NB4 (cell line): ENCODE measurements at regions not wholly inside any gene's neighbourhood (a gene's known extent, or its start where the extent isn't known, plus 50 kb on each side); places are given as distances from the start of the nearest gene placed in this dataset.

ENCODE experiments used
- POLR2A ChIP-seq: IDR thresholded peaks from 2 replicates; pipeline ENCODE4 v1.6.1; 2011; ENCODE audit warnings: mild to moderate bottlenecking; ENCODE audit not compliant: insufficient read length; ENCODE audit errors: extremely low read depth
- TF ChIP-seq, protein P1 (sequence below): IDR thresholded peaks from one replicate; pipeline ENCODE4 v1.5.1; 2012; ENCODE audit warnings: low read depth, low read length
- TF ChIP-seq, protein P2 (sequence below): IDR thresholded peaks from 2 replicates; pipeline ENCODE4 v1.6.1; 2011; ENCODE audit warnings: low read depth, low read length

DNA sequence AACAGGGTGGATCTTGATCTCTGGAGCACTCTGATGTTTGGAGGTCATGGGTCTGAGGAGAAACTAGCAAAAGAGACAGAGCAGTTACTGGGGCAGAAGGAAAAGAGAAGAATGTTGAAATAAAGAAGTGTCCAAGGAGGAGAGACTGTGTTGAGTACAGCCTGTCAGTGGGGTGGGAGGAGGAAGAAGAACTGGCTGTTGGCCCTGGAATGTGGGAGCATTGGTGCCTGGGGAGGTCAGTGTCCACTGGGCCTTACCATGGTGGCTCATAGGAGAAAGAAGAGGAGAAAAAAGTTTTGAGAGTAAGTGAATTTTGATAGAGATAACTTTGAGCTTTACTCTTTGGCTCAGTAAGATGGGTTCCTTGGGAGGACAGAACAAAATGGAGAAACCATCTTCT, 499.0 kb downstream of the TXNL1 start:
- TF ChIP-seq, protein P1, sequence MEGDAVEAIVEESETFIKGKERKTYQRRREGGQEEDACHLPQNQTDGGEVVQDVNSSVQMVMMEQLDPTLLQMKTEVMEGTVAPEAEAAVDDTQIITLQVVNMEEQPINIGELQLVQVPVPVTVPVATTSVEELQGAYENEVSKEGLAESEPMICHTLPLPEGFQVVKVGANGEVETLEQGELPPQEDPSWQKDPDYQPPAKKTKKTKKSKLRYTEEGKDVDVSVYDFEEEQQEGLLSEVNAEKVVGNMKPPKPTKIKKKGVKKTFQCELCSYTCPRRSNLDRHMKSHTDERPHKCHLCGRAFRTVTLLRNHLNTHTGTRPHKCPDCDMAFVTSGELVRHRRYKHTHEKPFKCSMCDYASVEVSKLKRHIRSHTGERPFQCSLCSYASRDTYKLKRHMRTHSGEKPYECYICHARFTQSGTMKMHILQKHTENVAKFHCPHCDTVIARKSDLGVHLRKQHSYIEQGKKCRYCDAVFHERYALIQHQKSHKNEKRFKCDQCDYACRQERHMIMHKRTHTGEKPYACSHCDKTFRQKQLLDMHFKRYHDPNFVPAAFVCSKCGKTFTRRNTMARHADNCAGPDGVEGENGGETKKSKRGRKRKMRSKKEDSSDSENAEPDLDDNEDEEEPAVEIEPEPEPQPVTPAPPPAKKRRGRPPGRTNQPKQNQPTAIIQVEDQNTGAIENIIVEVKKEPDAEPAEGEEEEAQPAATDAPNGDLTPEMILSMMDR = no peak
- TF ChIP-seq, protein P2, sequence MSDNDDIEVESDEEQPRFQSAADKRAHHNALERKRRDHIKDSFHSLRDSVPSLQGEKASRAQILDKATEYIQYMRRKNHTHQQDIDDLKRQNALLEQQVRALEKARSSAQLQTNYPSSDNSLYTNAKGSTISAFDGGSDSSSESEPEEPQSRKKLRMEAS = no peak
- TF ChIP-seq POLR2A = no peak
